ENCODE measurements at regions not wholly inside any gene's neighbourhood (a gene's known extent, or its start where the extent isn't known, plus 50 kb on each side); places are given as distances from the start of the nearest gene placed in this dataset.

DNA sequence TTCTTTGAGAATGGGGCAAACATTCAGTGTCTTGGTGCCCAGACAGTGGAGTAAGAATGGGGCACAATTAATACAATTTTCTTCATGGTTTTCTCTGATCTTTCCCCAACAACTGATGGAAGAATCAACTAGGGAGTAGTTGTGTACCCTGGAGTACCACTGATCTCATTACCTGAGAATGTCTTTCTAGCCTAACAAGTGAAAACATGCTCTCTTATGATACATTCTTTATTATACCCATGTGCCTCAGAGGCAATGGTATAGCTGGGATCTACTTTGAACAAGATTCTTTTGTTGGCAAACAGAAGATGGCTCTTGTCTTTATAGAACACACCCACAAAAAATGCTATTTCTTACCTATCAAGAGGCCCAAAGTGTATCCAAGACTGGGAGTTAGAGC is 250.6 kb upstream of the CMC1 start:
- no peaks in the 10 kb centered on the region for H3K27me3 ChIP-seq (ENCODE audit: control insufficient read depth in 1 of 2, insufficient read depth in 2 of 2, low read length in 2 of 2)
- H3K27ac ChIP-seq (ENCODE audit: extremely low read length, insufficient read depth, low read length): no peak overlapping the region
- H4K20me1 ChIP-seq (ENCODE audit: insufficient read depth, low read length): no peaks in the 10 kb centered on the region
- DNase-seq (ENCODE audit: low spot score) (no peak), ATAC-seq (no peak), FAIRE-seq (no peak)
- no peaks in the 10 kb centered on the region for H3K9me3 ChIP-seq (ENCODE audit: low read length)
- ChIA-PET POLR2A (no interaction called here), CTCF (ENCODE audit: low intra/inter-chr PET ratio, low total read pairs) (no interaction called here)
- in situ Hi-C loops (cut with HindIII; ENCODE audit: extremely low pct_ligation_motif_present, low pct_unique_long_range_greater_than_20kb): no loop called here
- no peaks in the 10 kb centered on the region for H3K36me3 ChIP-seq (replicated peaks in 1 of 2; ENCODE audit: control insufficient read depth in 1 of 2, insufficient read depth in 2 of 2, low read length in 2 of 2)
- no TSS peak for BruUV-seq (replicated peaks)
- intact Hi-C loops (cut with micrococcal nuclease; ENCODE audit: unreplicated experiment): no loop called here
- no peaks in the 10 kb centered on the region for H3K79me2 ChIP-seq (ENCODE audit: insufficient read depth, low read length)
- H2AFZ ChIP-seq (ENCODE audit: low read length): no peak overlapping the region
- no peaks in the 10 kb centered on the region for H3K4me1 ChIP-seq (ENCODE audit: insufficient read depth, low read length)
- no peak overlapping the region for H3K9ac ChIP-seq (ENCODE audit: insufficient read depth, low read depth, low read length)
- no peak overlapping the region for H3K4me3 ChIP-seq (replicated peaks in 1 of 3; ENCODE audit: insufficient read depth in 1 of 3, low read depth in 2 of 3, low read length in 3 of 3)
- H3K4me2 ChIP-seq (ENCODE audit: low read depth, low read length): no peak overlapping the region
- TF ChIP-seq ZNF781 (CRISPR knock-in tag; IDR thresholded peaks at IDR 0.05; ENCODE audit: borderline replicate concordance, not compliant biosample characterization) (no peak), CHD2 (IDR thresholded peaks at IDR 0.05; ENCODE audit: low read depth, low read length) (no peak), THAP9 (CRISPR knock-in tag; IDR thresholded peaks at IDR 0.05; ENCODE audit: borderline replicate concordance) (no peak), ZNF570 (CRISPR knock-in tag; IDR thresholded peaks at IDR 0.05; ENCODE audit: borderline replicate concordance) (no peak), GATAD1 (CRISPR knock-in tag; IDR thresholded peaks at IDR 0.05) (no peak), FOXO4 (CRISPR knock-in tag; conservative IDR thresholded peaks at IDR 0.05) (no peak), MTERF4 (CRISPR knock-in tag; IDR thresholded peaks at IDR 0.05) (no peak), ZBTB49 (CRISPR knock-in tag; IDR thresholded peaks at IDR 0.05; ENCODE audit: borderline replicate concordance) (no peak), JUNB (CRISPR knock-in tag; IDR thresholded peaks at IDR 0.05; ENCODE audit: borderline replicate concordance) (no peak), KDM4B (CRISPR knock-in tag; IDR thresholded peaks at IDR 0.05) (no peak), MIER2 (CRISPR knock-in tag; IDR thresholded peaks at IDR 0.05) (no peak)
- TF ChIP-seq, protein P1, sequence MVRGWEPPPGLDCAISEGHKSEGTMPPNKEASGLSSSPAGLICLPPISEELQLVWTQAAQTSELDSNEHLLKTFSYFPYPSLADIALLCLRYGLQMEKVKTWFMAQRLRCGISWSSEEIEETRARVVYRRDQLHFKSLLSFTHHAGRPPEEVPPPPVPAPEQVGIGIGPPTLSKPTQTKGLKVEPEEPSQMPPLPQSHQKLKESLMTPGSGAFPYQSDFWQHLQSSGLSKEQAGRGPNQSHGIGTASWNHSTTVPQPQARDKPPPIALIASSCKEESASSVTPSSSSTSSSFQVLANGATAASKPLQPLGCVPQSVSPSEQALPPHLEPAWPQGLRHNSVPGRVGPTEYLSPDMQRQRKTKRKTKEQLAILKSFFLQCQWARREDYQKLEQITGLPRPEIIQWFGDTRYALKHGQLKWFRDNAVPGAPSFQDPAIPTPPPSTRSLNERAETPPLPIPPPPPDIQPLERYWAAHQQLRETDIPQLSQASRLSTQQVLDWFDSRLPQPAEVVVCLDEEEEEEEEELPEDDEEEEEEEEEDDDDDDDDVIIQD (CRISPR knock-in tag; IDR thresholded peaks at IDR 0.05; ENCODE audit: low read depth): no peak
- TF ChIP-seq, protein P2, sequence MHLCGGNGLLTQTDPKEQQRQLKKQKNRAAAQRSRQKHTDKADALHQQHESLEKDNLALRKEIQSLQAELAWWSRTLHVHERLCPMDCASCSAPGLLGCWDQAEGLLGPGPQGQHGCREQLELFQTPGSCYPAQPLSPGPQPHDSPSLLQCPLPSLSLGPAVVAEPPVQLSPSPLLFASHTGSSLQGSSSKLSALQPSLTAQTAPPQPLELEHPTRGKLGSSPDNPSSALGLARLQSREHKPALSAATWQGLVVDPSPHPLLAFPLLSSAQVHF (CRISPR knock-in tag; IDR thresholded peaks at IDR 0.05): no peak
- TF ChIP-seq, protein P3, sequence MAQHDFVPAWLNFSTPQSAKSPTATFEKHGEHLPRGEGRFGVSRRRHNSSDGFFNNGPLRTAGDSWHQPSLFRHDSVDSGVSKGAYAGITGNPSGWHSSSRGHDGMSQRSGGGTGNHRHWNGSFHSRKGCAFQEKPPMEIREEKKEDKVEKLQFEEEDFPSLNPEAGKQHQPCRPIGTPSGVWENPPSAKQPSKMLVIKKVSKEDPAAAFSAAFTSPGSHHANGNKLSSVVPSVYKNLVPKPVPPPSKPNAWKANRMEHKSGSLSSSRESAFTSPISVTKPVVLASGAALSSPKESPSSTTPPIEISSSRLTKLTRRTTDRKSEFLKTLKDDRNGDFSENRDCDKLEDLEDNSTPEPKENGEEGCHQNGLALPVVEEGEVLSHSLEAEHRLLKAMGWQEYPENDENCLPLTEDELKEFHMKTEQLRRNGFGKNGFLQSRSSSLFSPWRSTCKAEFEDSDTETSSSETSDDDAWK (CRISPR knock-in tag; IDR thresholded peaks at IDR 0.05): no peak

All from HepG2 (cell line).